ENCODE measurements at regions not wholly inside any gene's neighbourhood (a gene's known extent, or its start where the extent isn't known, plus 50 kb on each side); places are given as distances from the start of the nearest gene placed in this dataset.

DNA sequence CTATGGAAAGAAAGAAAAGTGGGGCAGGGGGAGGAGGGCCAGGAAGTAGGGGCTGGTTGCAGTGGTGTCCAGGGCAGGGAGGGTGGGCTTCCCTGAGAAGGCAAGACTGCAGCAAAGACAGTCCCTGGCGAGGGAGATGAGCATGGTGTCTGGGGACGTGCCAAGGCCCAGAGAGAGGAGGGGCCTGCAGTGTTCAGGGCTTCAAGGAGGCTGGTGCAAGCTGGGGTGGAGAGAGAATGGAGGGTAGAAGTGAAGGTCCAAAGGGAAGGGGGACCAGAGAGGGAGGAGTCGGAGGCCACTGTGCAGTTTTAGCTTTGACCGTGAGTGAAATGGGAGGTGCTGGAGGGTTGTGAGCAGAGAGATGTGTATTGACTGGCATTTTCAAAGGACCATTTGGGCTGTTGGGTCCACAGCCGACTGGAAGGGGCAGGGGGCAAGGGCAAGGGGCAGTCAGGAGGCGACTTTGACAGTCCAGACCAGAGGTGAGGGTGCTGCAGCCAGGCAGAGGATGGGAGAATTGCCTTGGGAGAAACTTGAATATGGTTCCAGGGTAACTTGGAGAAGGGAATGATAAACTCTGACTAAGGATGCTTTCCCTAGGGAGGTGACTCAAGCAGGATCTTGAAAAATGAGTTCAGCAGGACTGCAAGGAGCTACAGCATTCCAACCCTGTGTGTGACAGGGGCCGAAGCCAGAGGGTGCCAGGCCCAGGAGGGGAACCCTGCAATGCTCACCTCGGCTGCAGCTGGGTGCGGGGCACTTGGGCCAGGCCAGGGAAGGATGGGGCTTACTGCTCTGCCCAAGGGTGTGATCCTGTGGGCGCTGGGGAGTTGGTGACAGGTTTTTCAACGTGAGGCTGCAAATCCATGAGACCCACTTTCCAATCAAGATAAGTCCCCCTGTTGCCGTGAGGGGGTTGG is 177.1 kb upstream of the HAAO start:
- DNase-seq, result no peak

DNA sequence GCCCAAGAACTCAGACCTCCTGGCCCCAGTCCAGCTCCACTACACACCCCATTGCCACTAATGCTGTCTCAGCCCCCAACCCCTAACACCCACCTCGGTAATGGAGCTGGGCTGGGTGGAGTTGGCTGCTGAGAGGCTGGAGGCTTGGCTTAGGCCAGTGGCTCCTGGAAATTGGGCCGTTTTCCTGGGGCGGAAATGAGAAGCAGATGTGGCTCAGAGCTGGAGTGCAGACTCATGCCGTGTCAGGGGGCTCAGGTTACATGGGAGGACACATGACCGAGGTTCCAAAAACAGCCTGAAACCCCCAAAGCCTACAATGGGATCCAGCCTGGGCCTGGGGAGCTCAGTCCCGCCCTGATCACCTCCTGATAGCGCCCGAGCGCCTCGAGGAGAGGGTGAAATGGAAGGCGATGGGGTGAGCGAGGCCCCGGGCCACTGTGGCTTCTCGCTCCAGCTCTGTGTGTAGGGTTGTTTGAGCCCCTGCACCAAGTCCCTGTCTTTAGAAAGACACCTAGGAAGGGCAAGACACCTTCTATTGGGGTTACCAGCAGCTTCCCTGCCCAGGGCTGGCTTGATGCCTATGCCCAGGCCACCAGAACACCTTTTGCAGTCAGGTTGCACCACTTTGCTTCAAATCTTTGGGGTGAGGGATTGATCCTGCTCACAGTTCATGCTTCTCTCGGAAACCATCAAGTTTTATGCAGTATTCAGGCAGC is 175.7 kb upstream of the HAAO start:
- no peak for DNase-seq

DNA sequence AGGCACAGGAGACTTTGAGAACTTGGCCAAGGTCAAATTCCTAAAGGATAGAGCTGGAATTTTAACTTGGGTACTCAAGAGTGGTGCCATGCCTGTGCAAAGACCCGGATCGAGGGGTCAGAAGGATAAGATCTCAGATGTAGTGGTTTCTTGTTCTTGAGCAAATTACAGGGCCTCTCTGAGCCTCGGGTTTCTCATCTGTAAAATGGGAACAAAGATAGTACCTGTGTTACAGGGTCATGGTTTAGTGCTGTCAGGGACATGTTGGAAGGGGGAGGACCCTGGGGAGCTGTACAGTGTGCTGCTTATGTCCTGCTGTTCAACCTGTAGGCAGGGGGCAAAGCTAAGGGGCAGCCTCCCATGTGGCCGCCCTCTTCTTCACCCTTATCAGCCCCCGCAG is 173.5 kb upstream of the HAAO start:
- no peak for DNase-seq

DNA sequence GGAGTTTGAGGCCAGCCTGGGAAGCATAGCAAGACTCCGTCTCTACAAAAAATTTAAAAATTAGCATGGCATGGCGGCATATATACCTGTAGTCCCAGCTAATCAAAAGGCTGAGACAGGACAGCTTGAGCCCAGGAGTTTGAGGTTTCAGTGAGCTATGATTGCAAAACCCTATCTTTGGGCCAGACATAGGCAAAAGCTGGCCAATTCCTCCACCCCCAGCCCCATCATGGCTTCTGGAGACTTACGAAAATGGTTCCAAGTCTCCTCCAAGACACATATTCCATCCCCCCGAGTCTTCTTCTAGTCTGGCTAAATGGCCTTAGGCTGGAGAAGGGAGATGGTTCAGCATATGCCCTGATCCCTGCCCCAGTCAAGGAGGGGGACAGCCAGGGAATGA is 172.8 kb upstream of the HAAO start:
- no peak for DNase-seq

DNA sequence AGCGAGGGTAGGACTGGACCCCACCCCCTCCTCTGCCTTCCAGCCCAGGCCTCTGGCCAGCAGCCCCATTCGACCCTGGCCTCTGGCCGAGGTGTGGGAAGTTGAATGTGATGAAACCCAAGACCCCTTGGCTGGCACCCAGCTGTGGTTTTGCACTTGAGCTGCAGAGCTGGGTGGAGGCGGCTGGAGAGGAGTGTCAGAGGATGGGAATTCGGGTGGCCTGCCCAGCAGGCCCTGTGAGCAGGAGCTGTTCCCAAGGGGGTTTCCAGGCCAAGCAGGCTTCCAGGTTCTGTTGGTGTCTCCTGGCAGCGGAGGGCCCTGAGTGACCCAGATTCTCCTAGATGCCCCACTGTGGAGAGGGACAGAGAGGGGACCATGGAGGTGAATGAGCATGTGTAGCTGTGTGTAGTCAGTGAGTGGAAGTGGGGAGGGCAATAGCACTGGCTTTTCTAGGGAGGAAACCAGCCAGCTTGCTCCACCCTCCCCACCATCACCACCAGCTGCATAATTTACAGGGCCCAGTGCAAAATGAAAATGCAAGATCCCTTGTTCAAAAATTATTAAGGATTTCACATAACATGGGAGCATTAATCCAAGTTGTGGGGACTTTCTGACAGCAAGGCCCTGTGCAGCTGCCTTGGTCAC is 172.2 kb upstream of the HAAO start:
- DNase-seq, result no peak

DNA sequence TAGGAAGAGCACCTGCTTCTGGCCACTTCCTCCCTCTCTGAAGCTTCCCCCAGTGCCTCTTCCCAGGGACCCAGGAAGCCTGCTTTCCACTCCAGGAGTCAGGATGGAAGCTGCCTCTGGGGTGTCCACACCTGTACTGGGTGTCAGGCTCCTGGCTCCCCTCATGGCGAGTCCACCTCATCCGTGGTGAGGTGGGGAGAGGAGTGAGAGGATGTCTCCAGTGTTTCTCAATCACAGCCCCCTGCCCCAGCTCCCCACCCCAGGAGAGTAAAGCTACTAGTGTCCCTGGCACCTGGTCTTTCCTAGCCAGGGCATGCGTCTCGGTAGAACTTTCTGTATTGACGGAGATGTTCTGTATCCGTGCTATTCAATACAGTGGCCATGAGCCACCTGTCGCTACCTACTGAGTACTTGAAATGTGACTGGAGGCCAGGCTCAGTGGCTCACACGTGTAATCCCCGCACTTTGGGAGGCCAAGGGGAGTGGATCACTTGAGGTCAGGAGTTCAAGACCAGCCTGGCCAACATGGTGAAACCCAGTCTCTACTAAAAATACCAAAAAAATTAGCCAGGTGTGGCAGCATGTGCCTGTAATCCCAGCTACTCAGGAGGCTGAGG is 171.2 kb upstream of the HAAO start:
- DNase-seq, result no peak

DNA sequence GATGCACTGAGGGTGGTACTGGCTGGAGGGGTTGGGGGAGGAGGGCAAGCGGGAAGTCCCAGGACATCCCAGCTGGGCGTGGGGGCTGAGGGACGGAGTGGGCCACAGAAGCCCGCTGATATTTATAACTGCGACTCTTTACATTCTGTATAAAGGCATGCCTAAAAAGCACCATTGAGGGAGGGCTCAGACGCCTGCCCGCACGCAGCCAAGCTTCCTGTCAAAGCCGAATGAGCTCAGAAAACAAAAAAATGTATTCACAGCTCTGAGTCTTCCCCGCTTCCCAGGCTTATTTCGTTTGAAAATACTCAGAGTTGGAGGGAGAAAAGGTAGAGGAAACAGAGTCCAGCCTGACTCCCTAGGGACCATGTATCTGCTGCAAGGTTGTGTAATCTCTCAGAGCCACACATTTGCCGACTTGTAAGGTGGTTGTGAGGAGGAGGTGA is 170.1 kb upstream of the HAAO start:
- DNase-seq, result no peak

DNA sequence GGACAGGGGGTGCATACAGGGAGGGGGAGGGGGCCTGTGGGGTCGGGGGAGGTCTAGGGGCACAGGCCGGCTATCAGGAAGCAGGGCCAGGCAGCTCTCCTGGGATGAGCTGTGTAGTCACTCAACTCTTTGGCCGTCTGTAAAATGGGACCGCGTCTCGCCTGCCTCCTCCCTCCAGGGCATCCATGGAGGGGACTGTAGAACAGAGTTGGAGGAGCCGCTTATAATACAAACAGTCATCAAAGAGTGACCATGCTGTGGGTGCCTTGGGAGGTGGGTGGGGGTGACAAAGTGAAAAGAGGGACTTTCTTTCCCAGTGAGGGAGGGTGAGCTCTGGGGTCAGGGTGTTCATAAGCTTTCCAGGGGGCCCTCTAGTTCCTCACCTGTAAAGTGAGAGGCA is 169.6 kb upstream of the HAAO start:
- no peak for DNase-seq

DNA sequence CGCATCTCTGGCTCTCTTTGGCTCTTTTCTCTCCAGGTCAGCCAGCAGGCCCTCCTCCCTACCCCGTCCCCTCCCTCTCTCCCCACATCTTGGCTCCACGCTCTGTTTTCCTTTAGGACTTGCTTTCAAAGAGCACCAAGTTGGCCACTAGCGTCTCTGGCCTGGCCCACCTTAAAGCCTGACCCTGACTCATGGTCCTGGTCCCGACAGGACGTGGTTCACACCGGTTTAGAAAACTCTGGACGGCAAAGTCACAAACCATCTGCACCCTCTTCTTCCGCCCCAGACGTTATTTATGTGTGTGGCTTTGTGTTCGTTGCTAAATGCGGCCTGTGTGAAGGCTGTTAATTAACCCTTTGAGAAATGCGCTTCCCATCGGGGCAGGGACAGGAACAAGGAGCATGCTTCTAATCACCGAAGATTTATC is 169.0 kb upstream of the HAAO start:
- no peak for DNase-seq

DNA sequence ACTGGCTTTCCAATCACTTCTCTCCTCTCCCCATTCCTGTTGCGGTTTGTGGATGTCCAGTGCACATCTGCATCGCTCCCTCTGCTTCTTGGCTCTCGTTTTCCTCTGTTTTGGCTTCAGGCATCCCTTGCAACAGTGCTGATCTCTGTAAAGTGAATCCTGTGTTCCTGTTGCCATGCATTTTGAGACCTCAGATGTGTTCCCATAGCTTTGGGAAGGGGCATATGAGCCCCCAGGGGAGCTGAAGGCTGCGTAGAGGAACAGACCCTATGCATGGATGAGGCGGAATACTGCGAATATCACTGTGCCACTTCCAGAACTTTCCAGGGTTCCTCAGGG is 168.4 kb upstream of the HAAO start:
- DNase-seq, result no peak

DNA sequence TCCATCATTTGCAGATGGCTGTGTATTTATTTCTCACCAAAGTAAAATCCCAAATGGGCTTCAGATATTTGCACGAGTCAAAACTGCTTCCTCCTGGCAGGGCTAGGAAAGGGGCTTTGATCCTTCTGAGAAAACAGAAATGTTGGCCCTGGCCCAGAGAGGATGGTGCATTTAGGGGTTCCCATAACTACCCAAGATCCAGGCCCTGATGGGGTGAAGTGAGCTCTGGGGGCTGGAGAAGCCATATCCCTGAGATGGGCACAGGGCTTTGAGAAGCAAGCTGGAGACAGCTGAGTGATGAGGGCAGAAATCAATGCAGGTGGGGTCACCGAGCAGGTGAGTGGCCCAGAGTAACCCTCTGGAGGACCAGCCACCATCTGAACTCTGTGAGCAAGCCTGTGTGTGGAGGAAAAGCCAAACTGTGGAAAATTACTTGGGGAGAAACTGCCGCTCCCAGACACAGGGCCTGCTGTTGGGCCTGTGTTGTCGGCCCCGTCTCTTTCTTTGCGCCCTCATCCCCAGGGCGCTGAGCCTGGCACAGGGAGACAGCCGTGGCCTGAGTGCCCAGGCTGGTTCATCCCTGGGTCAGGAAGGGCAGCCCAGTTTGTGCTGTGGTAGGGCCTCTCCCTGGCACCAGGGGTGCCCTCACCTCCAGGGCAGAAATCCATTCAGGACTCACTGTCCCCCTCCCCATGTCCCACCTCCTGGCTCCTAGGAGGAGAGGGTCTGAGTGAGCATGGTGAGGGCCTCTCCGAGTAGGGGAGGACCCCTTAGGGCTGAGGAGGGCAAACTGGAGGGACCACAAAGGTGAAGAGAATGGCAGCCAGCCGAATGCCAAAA is 167.8 kb upstream of the HAAO start:
- no peak for DNase-seq

DNA sequence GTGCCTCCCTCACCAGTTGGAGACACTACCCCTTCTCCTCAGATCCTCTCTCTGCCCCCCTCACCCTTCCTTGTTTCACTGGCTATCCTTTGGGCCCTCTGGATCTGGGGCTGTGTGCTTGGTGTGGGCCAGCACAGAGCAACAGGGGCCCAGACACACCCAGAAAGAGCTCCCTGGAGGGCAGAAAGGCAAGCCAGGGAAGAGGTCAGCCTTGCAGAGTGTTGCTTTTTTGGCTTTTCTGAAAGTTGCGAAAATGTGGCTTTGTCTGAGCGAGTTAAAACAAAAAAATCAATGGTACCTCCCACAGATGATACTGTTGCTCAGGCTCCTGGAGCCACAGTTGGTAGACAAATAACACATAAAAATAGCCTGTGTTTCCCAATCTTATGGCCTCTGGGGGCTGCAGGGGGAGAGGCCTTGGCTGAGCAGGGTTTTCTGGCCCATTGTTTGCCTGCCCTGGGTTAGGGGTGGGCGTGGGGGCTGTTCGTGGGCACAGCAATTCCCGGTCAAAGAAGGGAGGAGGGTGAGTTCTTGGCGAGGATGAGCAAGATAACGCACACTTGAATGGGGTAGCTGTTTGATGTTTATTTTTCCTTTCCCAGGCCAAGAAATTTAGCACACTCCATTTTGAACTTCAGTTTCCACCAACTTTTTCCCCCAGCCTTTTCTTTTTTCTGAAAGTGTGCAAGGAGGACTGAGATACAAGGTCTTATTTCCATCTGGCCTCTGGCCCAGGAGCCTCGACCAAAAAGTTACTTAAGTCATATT is 167.0 kb upstream of the HAAO start:
- DNase-seq, result no peak

DNA sequence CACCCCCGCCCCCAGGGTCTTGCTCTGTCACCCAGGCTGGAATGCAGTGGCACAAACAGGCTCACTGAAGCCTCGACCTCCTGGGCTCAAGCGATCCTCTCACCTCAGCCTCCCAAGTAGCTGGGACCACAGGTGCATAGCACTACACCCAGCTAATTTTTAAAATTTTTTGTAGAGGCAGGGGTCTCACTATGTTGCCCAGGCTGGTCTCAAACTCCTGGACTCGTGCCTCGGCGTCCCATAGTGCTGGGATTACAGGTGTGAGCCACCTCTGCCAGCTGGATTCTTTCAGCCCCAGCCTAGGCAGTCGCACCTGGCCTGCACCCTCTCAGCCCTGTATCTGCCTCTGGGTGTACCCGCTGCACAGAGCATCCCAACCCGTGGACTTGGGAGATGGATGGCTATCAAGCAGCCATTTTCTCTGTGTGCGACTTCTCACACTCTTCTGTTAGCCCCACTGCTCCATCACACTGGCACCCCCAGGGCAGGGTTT is 166.4 kb upstream of the HAAO start:
- no peak for DNase-seq

DNA sequence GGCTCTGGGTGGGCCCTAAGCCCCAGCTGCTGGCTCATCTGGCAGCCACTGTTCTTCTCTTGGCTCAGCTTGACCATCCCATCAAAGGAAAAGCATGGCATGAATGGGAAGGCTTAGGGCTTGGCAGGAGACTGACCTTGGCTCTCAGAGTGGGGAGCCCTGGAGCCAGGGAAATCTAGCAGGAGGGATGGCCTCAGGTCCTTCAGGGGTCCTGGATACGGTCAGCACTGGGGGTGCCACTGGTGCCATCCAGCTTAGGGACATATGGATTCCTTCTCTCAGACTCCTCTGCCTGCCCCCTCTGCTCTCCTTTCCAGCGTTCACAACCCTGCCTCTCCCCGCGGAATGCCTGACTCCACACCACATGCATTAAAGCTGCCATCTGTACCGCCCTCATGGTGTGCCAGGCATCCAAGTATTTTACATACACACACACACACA is 165.5 kb upstream of the HAAO start:
- no peak for DNase-seq

DNA sequence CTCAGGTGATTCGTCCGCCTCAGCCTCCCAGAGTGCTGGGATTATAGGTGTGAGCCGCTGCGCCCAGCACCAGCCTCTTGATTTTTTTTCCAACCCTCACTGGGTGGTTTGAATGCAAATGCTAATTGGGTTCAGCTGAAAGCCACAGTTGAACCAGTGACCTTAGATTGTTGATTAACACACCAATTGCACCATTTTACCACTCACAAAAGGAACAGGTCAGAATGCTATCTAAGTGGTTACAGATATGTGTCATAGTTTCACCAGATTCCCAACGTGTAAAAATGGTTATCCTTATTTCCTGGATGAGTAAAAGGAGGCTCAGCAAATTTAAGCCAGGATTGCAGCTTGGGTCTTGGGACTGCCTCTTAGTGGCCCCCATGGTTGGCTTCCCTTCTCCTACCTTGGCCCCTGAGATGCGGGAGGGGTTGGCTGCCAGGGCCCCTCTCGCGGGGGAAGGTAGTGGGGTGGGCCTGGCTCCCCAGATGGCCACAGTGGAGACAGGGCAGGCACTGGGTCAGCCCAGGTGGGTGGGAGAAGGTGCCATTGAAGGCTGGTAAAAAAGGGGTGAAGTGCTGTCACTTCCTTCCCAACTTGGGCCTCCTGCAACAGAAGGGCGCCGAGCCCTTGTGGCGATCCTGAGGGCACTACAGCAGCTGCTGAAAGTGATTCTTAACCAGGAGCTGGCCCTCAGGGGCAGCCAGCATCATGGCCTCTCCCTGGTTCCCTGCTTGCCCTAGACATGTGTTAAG is 164.9 kb upstream of the HAAO start:
- DNase-seq, result no peak

DNA sequence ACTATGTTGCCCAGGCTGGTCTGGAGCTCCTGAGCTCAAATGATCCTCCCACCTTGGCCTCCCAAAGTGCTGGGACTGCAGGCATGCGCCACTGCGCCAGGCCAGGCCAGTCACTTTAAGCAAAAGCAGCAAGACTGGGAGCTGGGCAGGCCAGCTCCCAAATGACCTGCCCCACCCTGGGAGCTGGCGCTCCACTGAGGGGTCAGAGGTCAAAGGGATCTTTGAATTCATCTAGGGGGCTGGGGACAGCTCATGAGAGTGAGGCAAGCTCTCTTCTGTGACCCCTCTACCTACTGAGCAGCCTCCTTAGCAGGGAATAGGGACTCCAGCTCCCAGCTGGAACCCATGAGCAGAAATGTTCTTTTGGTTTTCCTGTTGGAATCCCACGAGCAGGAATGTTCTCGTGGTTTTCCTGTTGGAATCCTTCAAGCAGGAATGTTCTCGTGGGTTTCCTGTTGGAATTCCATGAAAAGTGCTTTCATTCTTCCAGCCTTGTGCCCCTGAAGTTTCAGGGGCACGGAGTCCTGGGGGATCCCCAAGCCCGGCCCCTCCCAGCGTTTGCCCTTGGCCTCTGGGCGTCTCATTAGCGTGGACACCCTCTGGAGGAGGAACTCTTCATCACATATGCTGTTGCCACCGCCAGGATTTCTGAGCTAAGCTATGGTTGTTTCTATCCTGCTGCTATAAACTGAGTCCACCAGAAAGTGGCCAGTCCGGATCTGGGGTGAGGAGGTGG is 162.0 kb upstream of the HAAO start:
- no peak for DNase-seq

DNA sequence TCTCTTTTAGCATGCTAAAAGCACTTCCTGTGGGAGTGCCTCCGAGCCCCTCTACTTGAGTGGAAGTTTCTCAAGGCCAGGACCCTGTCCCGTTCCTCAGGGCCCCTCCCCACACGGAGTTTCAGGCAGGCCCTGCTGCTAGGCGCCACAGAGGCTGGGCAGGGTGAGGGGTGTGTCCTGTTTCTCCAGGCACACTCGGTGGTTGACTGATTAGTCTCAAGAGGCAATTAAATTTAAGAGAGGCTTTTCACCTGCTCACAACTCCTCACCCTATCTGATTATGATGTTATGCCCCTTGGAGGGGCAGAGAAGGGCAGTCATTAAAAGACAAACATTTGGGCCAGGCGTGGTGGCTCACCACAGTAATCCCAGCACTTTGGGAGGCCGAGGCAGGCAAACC is 160.8 kb upstream of the HAAO start:
- DNase-seq, result no peak

DNA sequence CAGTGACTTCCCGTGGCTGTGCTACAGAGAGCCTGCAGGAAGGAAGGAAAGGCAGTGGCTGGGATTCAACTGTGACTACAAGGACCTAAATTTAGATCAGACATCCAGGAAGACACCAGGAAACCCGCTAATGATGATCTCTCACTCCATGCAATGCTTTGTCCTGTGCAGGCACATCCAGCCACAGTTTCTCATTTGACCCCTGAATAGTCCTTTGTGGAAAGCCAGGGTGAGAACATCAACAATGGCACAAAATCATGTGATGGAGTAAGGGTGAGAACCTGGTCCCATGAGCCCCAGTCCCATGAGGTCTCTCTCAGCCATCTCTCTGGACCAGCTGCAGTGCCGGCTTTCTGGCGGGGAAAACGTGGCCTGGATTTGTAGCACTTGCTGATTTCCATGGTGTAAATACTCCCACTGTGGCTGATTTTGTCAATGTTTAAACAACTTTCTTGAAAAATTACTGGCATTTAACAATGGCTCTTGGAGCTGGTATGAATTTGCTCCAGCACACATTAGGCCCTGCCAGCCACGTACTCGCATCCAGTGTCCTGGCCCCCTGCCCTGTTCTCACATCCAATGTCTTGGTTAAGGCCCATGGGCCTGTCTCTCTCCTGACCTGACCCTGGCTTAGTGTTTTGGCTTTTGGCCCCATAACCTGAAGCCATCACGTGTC is 159.0 kb upstream of the HAAO start:
- no peak for DNase-seq

DNA sequence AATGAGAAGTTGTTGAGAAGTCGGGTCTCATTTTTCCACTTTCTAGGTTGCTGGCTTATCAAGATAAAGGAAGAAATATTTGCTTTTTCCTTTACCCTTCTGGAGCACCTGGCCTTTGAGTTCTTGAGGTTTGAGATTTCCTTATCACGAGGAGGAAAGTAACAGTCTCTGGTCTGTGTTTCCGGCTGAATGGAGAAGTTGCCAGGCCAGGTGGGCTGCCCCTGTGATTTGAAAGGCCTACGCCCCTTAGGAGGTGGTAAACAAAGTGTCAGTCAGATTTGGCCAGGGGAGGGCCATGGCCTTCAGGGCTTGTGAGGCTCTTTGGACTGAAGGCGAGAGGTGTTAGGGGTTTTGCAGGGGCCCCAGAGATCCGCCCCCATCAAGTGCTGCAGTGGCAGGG is 156.7 kb upstream of the HAAO start:
- DNase-seq, result no peak
